A549 (cell line): ENCODE measurements at regions not wholly inside any gene's neighbourhood (a gene's known extent, or its start where the extent isn't known, plus 50 kb on each side); places are given as distances from the start of the nearest gene placed in this dataset.

Experiments used
- ATAC-seq, 2 experiments: fragments of 200-7000 bp in 1 of 2; fragments of >200 bp in 1 of 2; cut with Nextera tagmentation in 1 of 2; cut with Tn5 transposase in 1 of 2; 3 replicates each; pipeline versions ENCODE4 v1.8.0 to v1.9.1; 2018 to 2020; ENCODE audit warnings: mild to moderate bottlenecking in 1 of 2, moderate library complexity in 1 of 2
- CTCF ChIA-PET: fragments of 300-600 bp; sonication (Branson Sonifier 250); formaldehyde crosslinking; extraction: SDS; loops from one replicate; lab custom pipeline; 2021; ENCODE audit warnings: antibody characterized with exemption, inconsistent platforms; lab: Yijun Ruan, JAX
- POLR2A ChIA-PET: fragments of 350-600 bp; formaldehyde crosslinking; extraction: SDS; loops from one replicate; lab custom pipeline; 2021; ENCODE audit warnings: antibody characterized with exemption, inconsistent platforms; lab: Yijun Ruan, JAX
- DNase-seq, 2 experiments: peaks; one replicate each; pipeline versions ENCODE4 v3.0.0 to v3.0.0-alpha.2; 2011 to 2016; ENCODE audit warnings: low read depth in 1 of 2, low spot score in 1 of 2
- FAIRE-seq: peaks from 2 replicates; lab custom pipeline; 2011; peaks lifted over from hg19 to GRCh38; lab: Jason Lieb, UNC
- H3K27ac ChIP-seq, 2 experiments: fragments of >200 bp; sonication (Bioruptor Twin); formaldehyde crosslinking; 3 replicates each; pipeline ENCODE4 v1.5.1; 2016 to 2017
- H3K4me1 ChIP-seq: fragments of >200 bp; sonication (Bioruptor Twin); formaldehyde crosslinking; 3 replicates; pipeline ENCODE4 v1.6.1; 2016
- H3K4me2 ChIP-seq: fragments of >200 bp; sonication (Bioruptor Twin); formaldehyde crosslinking; 3 replicates; pipeline ENCODE4 v1.6.1; 2016
- H3K4me3 ChIP-seq: fragments of >200 bp; sonication (Bioruptor Twin); formaldehyde crosslinking; 3 replicates; pipeline ENCODE4 v1.5.1; 2016
- H3K9me3 ChIP-seq: fragments of >200 bp; sonication (Bioruptor Twin); formaldehyde crosslinking; 3 replicates; pipeline ENCODE4 v1.6.1; 2016
- CTCF ChIP-seq: fragments of >200 bp; sonication (Bioruptor Twin); formaldehyde crosslinking; IDR thresholded peaks from 3 replicates; pipeline ENCODE4 v1.5.1; 2016
- E2F6 ChIP-seq: IDR thresholded peaks from 2 replicates; pipeline ENCODE4 v1.6.1; 2012; ENCODE audit warnings: low read depth, borderline replicate concordance
- EHMT2 ChIP-seq: fragments of 200-600 bp; sonication (generic); IDR thresholded peaks from 2 replicates; pipeline ENCODE4 v1.6.1; 2016; ENCODE audit warnings: antibody characterized with exemption, low read depth, mild to moderate bottlenecking, moderate library complexity
- EP300 ChIP-seq, 2 experiments: fragments of >200 bp; sonication (Bioruptor Twin); formaldehyde crosslinking; IDR thresholded peaks; 2 replicates in 1 of 2; 3 replicates in 1 of 2; pipeline ENCODE4 v1.6.1; 2016 to 2017
- FOSL2 ChIP-seq, 2 experiments: fragments of 450-650 bp in 1 of 2; fragments of >200 bp in 1 of 2; sonication (Bioruptor Twin) in 1 of 2; formaldehyde crosslinking; IDR thresholded peaks; 2 replicates each; pipeline versions ENCODE4 v1.5.0 to v1.6.1; 2016 to 2020; ENCODE audit warnings: mild to moderate bottlenecking in 1 of 2, moderate library complexity in 1 of 2
- FOXS1 ChIP-seq: fragments of 250-450 bp; sonication (Bioruptor Pico); IDR thresholded peaks from 2 replicates; pipeline ENCODE4 v1.5.0; 2020; ENCODE audit warnings: mild to moderate bottlenecking, moderate library complexity
- GATA3 ChIP-seq: IDR thresholded peaks from 2 replicates; pipeline ENCODE4 v1.6.1; 2012; ENCODE audit warnings: borderline replicate concordance
- HES2 ChIP-seq: fragments of >200 bp; sonication (Bioruptor Twin); formaldehyde crosslinking; IDR thresholded peaks from 2 replicates; pipeline ENCODE4 v1.6.1; 2016
- JUN ChIP-seq, 2 experiments: fragments of >200 bp; sonication (Bioruptor Twin); formaldehyde crosslinking; IDR thresholded peaks; 2 replicates in 1 of 2; 3 replicates in 1 of 2; pipeline ENCODE4 v1.6.1; 2016 to 2017
- JUNB ChIP-seq: fragments of >200 bp; sonication (Bioruptor Twin); formaldehyde crosslinking; IDR thresholded peaks from 2 replicates; pipeline ENCODE4 v1.6.1; 2016
- KDM5A ChIP-seq: fragments of 200-600 bp; sonication (generic); IDR thresholded peaks from 2 replicates; pipeline ENCODE4 v1.6.1; 2016; ENCODE audit warnings: antibody characterized with exemption, mild to moderate bottlenecking
- MAFK ChIP-seq: fragments of 450-650 bp; IDR thresholded peaks from 2 replicates; pipeline ENCODE4 v1.6.1; 2014; ENCODE audit not compliant: partially characterized antibody
- MYC ChIP-seq: IDR thresholded peaks from 2 replicates; pipeline ENCODE4 v1.6.1; 2012; ENCODE audit warnings: mild to moderate bottlenecking, inconsistent platforms, low read length, improper control_type of control experiment, borderline replicate concordance
- NFE2L2 ChIP-seq: fragments of 150-350 bp; conservative IDR thresholded peaks from 2 replicates; pipeline ENCODE4 v1.6.1; 2014; ENCODE audit warnings: low read length
- NPAS2 ChIP-seq: fragments of 250-450 bp; sonication (Bioruptor Pico); IDR thresholded peaks from 2 replicates; pipeline ENCODE4 v1.8.0; 2022; ENCODE audit warnings: mild to moderate bottlenecking, moderate library complexity, borderline replicate concordance
- PBX3 ChIP-seq: IDR thresholded peaks from 2 replicates; pipeline ENCODE4 v1.6.1; 2012
- POLR2A ChIP-seq: IDR thresholded peaks from 2 replicates; pipeline ENCODE4 v1.6.1; 2012; ENCODE audit warnings: mild to moderate bottlenecking, low read length
- POLR2AphosphoS2 ChIP-seq: conservative IDR thresholded peaks from 2 replicates; pipeline ENCODE4 v1.6.1; 2012; ENCODE audit warnings: low read length, improper control_type of control experiment, inconsistent platforms
- RARB ChIP-seq: fragments of 250-450 bp; sonication (Bioruptor Pico); IDR thresholded peaks from 2 replicates; pipeline ENCODE4 v1.8.0; 2021; ENCODE audit warnings: mild to moderate bottlenecking, moderate library complexity
- SMC3 ChIP-seq: fragments of >200 bp; sonication (Bioruptor Twin); formaldehyde crosslinking; IDR thresholded peaks from 3 replicates; pipeline ENCODE4 v1.6.1; 2018; ENCODE audit warnings: inconsistent platforms
- ZNF302 ChIP-seq: fragments of 250-450 bp; sonication (Bioruptor Pico); IDR thresholded peaks from 2 replicates; pipeline ENCODE4 v1.9.0; 2021; ENCODE audit warnings: inconsistent platforms, mild to moderate bottlenecking, moderate library complexity
- WGBS: methylation state at CpG from one replicate; pipeline ENCODE4 v1.1.6; 2017; ENCODE audit errors: missing lambda C conversion rate; 5-methylcytosine and 5-hydroxymethylcytosine counted together

GRCh38 chr13:85500696-85501256 is 298.4 kb downstream of the SLITRK6 start:
- ChIA-PET POLR2A (no interaction called here), CTCF (no interaction called here)
- Histone ChIP-seq H3K4me2 (no peak overlapping the region), H3K9me3 (no peaks in the 10 kb centered on the region), H3K4me3 (no peak overlapping the region), H3K4me1 (peaks cover 8% of the 10 kb centered on the region; the same call in 1 of the 3 replicates), H3K27ac (no peak overlapping the region)
- DNase-seq = no peak
- FAIRE-seq = no peak
- 66% methylated on average over 3 of the region's 3 CpGs for WGBS
- TF ChIP-seq CTCF (no peak), RARB (CRISPR knock-in tag) (no peak), JUN (IDR thresholded peaks at IDR 0.05) (no peak), NPAS2 (CRISPR knock-in tag) (no peak), EHMT2 (no peak), ZNF302 (CRISPR knock-in tag) (no peak), E2F6 (no peak), KDM5A (no peak), PBX3 (no peak), MAFK (no peak), POLR2AphosphoS2 (no peak)
- ATAC-seq = no peak

- FAIRE-seq = no peak
- POLR2A ChIA-PET = no interaction called here
- H3K4me3 ChIP-seq = no peak overlapping the region
- CTCF ChIA-PET = no interaction called here
- no peak overlapping the region for H3K27ac ChIP-seq
- DNase-seq = no peak
- H3K4me1 ChIP-seq = peaks cover 8% of the 10 kb centered on the region; the same call in 1 of the 3 replicates
- WGBS = 77% methylated on average over 6 of the region's 6 CpGs
- H3K9me3 ChIP-seq = no peaks in the 10 kb centered on the region
- TF ChIP-seq MYC (no peak), HES2 (no peak), SMC3 (no peak), EP300 (IDR thresholded peaks at IDR 0.05) (no peak), POLR2A (no peak)
- TF ChIP-seq, all 56 proteins: peak for 0
- ATAC-seq = no peak
- H3K4me2 ChIP-seq = no peak overlapping the region
These were observed 300.4 kb downstream of the SLITRK6 start for GRCh38 chr13:85498774-85499173.

GRCh38 chr13:85497652-85498051 is 301.6 kb downstream of the SLITRK6 start:
- H3K4me1 ChIP-seq = peaks cover 8% of the 10 kb centered on the region; the same call in 1 of the 3 replicates
- ChIA-PET CTCF (no interaction called here), POLR2A (no interaction called here)
- no peak overlapping the region for H3K4me3 ChIP-seq
- WGBS = 21% methylated on average over 2 of the region's 2 CpGs
- DNase-seq (peak in 1 of 2 experiments; percentile 48), ATAC-seq (no peak), FAIRE-seq (no peak)
- H3K9me3 ChIP-seq = no peaks in the 10 kb centered on the region
- peak; percentile 42; the same call in 1 of the 2 replicates for TF ChIP-seq GATA3
- TF ChIP-seq NFE2L2 = no peak
- peak; percentile 51; the same call in 1 of the 2 replicates for TF ChIP-seq JUNB
- peak; percentile 55; the same call in 1 of the 2 replicates for TF ChIP-seq FOSL2 (IDR thresholded peaks at IDR 0.05)
- peak; percentile 82 for TF ChIP-seq FOSL2 (CRISPR knock-in tag; IDR thresholded peaks at IDR 0.05)
- TF ChIP-seq FOXS1 (CRISPR knock-in tag) = no peak
- H3K27ac ChIP-seq = peak overlapping the region in 1 of 2 experiments; percentile 52; a peak in 1 of 6 replicates
- peak overlapping the region; percentile 19; the same call in 1 of the 3 replicates for H3K4me2 ChIP-seq
